ENCODE measurements at regions not wholly inside any gene's neighbourhood (a gene's known extent, or its start where the extent isn't known, plus 50 kb on each side); places are given as distances from the start of the nearest gene placed in this dataset.

- ATAC-seq (no peak), DNase-seq (no peak), FAIRE-seq (no peak)
- Histone ChIP-seq H3K36me3 (no peaks in the 10 kb centered on the region), H3K27ac (no peak overlapping the region), H3K27me3 (no peaks in the 10 kb centered on the region), H3K4me3 (no peak overlapping the region), H3K4me1 (no peaks in the 10 kb centered on the region), H3K9me3 (no peaks in the 10 kb centered on the region)
- intact Hi-C loops (cut with DNase I), result no loop called here
- TF ChIP-seq CTCF (IDR thresholded peaks at IDR 0.05), result no peak
- WGBS, 2 donors, result 62 to 73% methylated on average over 1 of the region's 1 CpG
These were observed 277.1 kb upstream of the PROK2 start for GRCh38 chr3:72062017-72062416.

- H3K27me3 ChIP-seq, result no peaks in the 10 kb centered on the region
- H3K4me3 ChIP-seq, result no peak overlapping the region
- ATAC-seq (no peak), FAIRE-seq (no peak), DNase-seq (no peak)
- no peaks in the 10 kb centered on the region for H3K9me3 ChIP-seq
- H3K27ac ChIP-seq, result no peak overlapping the region
- no peaks in the 10 kb centered on the region for H3K4me1 ChIP-seq
- intact Hi-C loops (cut with DNase I), result no loop called here
- H3K36me3 ChIP-seq, result no peaks in the 10 kb centered on the region
- no peak for TF ChIP-seq CTCF (IDR thresholded peaks at IDR 0.05)
- WGBS, 2 donors, result 54 to 56% methylated on average over 5 of the region's 5 CpGs
These were observed 275.6 kb upstream of the PROK2 start for GRCh38 chr3:72060447-72061034.

- FAIRE-seq (no peak), ATAC-seq (peak in 2 of 4 donors; percentile 52 to 64), DNase-seq (peak in 1 of 6 donors; percentile 5)
- Histone ChIP-seq H3K36me3 (no peaks in the 10 kb centered on the region), H3K9me3 (no peaks in the 10 kb centered on the region), H3K27me3 (no peaks in the 10 kb centered on the region), H3K27ac (no peak overlapping the region), H3K4me1 (no peaks in the 10 kb centered on the region), H3K4me3 (no peak overlapping the region)
- 70 to 80% methylated on average over 9 of the region's 9 CpGs for WGBS, 2 donors
- intact Hi-C loops (cut with DNase I), result no loop called here
- no peak for TF ChIP-seq CTCF (IDR thresholded peaks at IDR 0.05)
These were observed 273.6 kb upstream of the PROK2 start for GRCh38 chr3:72058493-72059081.

- ATAC-seq, result no peak
- no peaks in the 10 kb centered on the region for H3K36me3 ChIP-seq
- no peak overlapping the region for H3K27ac ChIP-seq
- no peaks in the 10 kb centered on the region for H3K9me3 ChIP-seq
- intact Hi-C loops (cut with DNase I), result no loop called here
- no peaks in the 10 kb centered on the region for H3K27me3 ChIP-seq
- no peak for FAIRE-seq
- no peaks in the 10 kb centered on the region for H3K4me1 ChIP-seq
- WGBS, 2 donors, result 79 to 92% methylated on average over 1 of the region's 1 CpG
- TF ChIP-seq CTCF (IDR thresholded peaks at IDR 0.05), result no peak
- no peak for DNase-seq
- no peak overlapping the region for H3K4me3 ChIP-seq
These were observed 270.5 kb upstream of the PROK2 start for GRCh38 chr3:72055436-72055835.

- Histone ChIP-seq H3K27ac (no peak overlapping the region), H3K9me3 (no peaks in the 10 kb centered on the region), H3K27me3 (no peaks in the 10 kb centered on the region), H3K4me3 (no peak overlapping the region), H3K4me1 (no peaks in the 10 kb centered on the region), H3K36me3 (no peaks in the 10 kb centered on the region)
- DNase-seq (no peak), FAIRE-seq (no peak), ATAC-seq (no peak)
- TF ChIP-seq CTCF (IDR thresholded peaks at IDR 0.05), result no peak
- intact Hi-C loops (cut with DNase I), result no loop called here
- 96 to 100% methylated on average over 1 of the region's 1 CpG for WGBS, 2 donors
These were observed 270.0 kb upstream of the PROK2 start for GRCh38 chr3:72054976-72055375.
